Small intestine (tissue), 7 donors: ENCODE measurements at regions not wholly inside any gene's neighbourhood (a gene's known extent, or its start where the extent isn't known, plus 50 kb on each side); places are given as distances from the start of the nearest gene placed in this dataset.

Source experiments
- DNase-seq, 2 donors: peaks; one replicate each; pipeline versions ENCODE4 v3.0.0 to v3.0.0-alpha.2; 2013
- FAIRE-seq: peaks from 2 replicates; lab custom pipeline; 2012; peaks lifted over from hg19 to GRCh38; lab: Jason Lieb, UNC
- H3K27ac ChIP-seq, 3 donors: one replicate each; pipeline ENCODE4 v1.5.1; 2013; ENCODE audit warnings: low read length in 2 of 3, mild to moderate bottlenecking in 2 of 3, control low read depth in 1 of 3, inconsistent platforms in 1 of 3, low read depth in 1 of 3, moderate library complexity in 1 of 3
- H3K27me3 ChIP-seq, 3 donors: one replicate each; pipeline ENCODE4 v1.6.1; 2013; ENCODE audit warnings: low read length in 3 of 3, inconsistent platforms in 1 of 3; ENCODE audit not compliant: control insufficient read depth in 3 of 3, insufficient read depth in 3 of 3
- H3K36me3 ChIP-seq, 3 donors: one replicate each; pipeline ENCODE4 v1.6.1; 2013; ENCODE audit warnings: low read length in 3 of 3, inconsistent platforms in 1 of 3, low read depth in 1 of 3, mild to moderate bottlenecking in 1 of 3, moderate library complexity in 1 of 3; ENCODE audit not compliant: control insufficient read depth in 3 of 3, insufficient read depth in 2 of 3
- H3K4me1 ChIP-seq, 3 donors: one replicate each; pipeline ENCODE4 v1.6.1; 2013; ENCODE audit warnings: low read length in 2 of 3, inconsistent platforms in 1 of 3, low read depth in 1 of 3, mild to moderate bottlenecking in 1 of 3, moderate library complexity in 1 of 3; ENCODE audit not compliant: control insufficient read depth in 3 of 3, insufficient read depth in 2 of 3
- H3K4me3 ChIP-seq, 3 donors: one replicate each; pipeline ENCODE4 v1.5.1; 2013; ENCODE audit warnings: low read length in 3 of 3, control low read depth in 1 of 3, inconsistent platforms in 1 of 3, low read depth in 1 of 3, mild to moderate bottlenecking in 1 of 3, moderate library complexity in 1 of 3
- H3K9me3 ChIP-seq, 2 donors: one replicate each; pipeline ENCODE4 v1.6.1; 2013; ENCODE audit warnings: low read depth in 1 of 2, low read length in 1 of 2; ENCODE audit not compliant: control insufficient read depth in 2 of 2, insufficient read depth in 1 of 2
- WGBS, 3 donors: extraction: QIAGEN DNeasy Blood & Tissue Kit; methylation state at CpG; one replicate each; pipeline ENCODE4 v1.1.7; 2013; 5-methylcytosine and 5-hydroxymethylcytosine counted together
- donor health status: healthy with polysubstance abuse.
- donor health status: control.
- donor health status: control.
- donor health status: Bipolar disorder and iron deficiency.
- donor health status: healthy.

- H3K9me3 ChIP-seq: no peaks in the 10 kb centered on the region
- FAIRE-seq: no peak
- no peaks in the 10 kb centered on the region for H3K36me3 ChIP-seq
- peaks cover 0 to 7% (median 0%) of the 10 kb centered on the region in 3 donors for H3K27me3 ChIP-seq
- no peaks in the 10 kb centered on the region for H3K4me1 ChIP-seq
- DNase-seq: no peak
- H3K27ac ChIP-seq: no peak overlapping the region
- H3K4me3 ChIP-seq: no peak overlapping the region
Observed at GRCh38 chr10:4147245-4147644, 362.2 kb upstream of the KLF6 start.

- WGBS, 3 donors: 75 to 87% (median 77%) methylated on average over 6 of the region's 6 CpGs
Observed at GRCh38 chr10:4144817-4145216, 359.8 kb upstream of the KLF6 start.

GRCh38 chr10:4141471-4141870, 356.5 kb upstream of the KLF6 start:
- Histone ChIP-seq H3K27me3 (peaks cover 0 to 3% (median 0%) of the 10 kb centered on the region in 3 donors), H3K27ac (no peak overlapping the region), H3K4me3 (no peak overlapping the region), H3K9me3 (peaks cover 0 to 11% of the 10 kb centered on the region in 2 donors), H3K36me3 (no peaks in the 10 kb centered on the region), H3K4me1 (no peaks in the 10 kb centered on the region)
- FAIRE-seq (no peak), DNase-seq (no peak)
- WGBS, 3 donors: 86 to 90% (median 89%) methylated on average over 4 of the region's 4 CpGs

More at GRCh38 chr10:4144817-4145216, 359.8 kb upstream of the KLF6 start:
- H3K27ac ChIP-seq: no peak overlapping the region
- no peaks in the 10 kb centered on the region for H3K4me1 ChIP-seq
- DNase-seq: no peak
- no peak for FAIRE-seq
- peaks cover 0 to 11% of the 10 kb centered on the region in 2 donors for H3K9me3 ChIP-seq
- no peak overlapping the region for H3K4me3 ChIP-seq
- peaks cover 0 to 3% (median 0%) of the 10 kb centered on the region in 3 donors for H3K27me3 ChIP-seq
- H3K36me3 ChIP-seq: no peaks in the 10 kb centered on the region

GRCh38 chr10:4138146-4138721, 353.2 kb upstream of the KLF6 start:
- Histone ChIP-seq H3K27me3 (no peaks in the 10 kb centered on the region), H3K4me1 (no peaks in the 10 kb centered on the region), H3K9me3 (peaks cover 0 to 11% of the 10 kb centered on the region in 2 donors), H3K27ac (no peak overlapping the region), H3K36me3 (no peaks in the 10 kb centered on the region), H3K4me3 (no peak overlapping the region)
- no peak for DNase-seq
- WGBS, 3 donors: 91 to 95% (median 93%) methylated on average over 3 of the region's 3 CpGs
- no peak for FAIRE-seq

GRCh38 chr10:4137299-4137698, 352.3 kb upstream of the KLF6 start:
- no peaks in the 10 kb centered on the region for H3K36me3 ChIP-seq
- 95 to 97% (median 95%) methylated on average over 4 of the region's 4 CpGs for WGBS, 3 donors
- peaks cover 0 to 11% of the 10 kb centered on the region in 2 donors for H3K9me3 ChIP-seq
- no peaks in the 10 kb centered on the region for H3K4me1 ChIP-seq
- H3K27me3 ChIP-seq: no peaks in the 10 kb centered on the region
- no peak overlapping the region for H3K27ac ChIP-seq
- no peak overlapping the region for H3K4me3 ChIP-seq
- FAIRE-seq: no peak
- no peak for DNase-seq

- DNase-seq (no peak), FAIRE-seq (no peak)
- no peaks in the 10 kb centered on the region for H3K27me3 ChIP-seq
- H3K27ac ChIP-seq: no peak overlapping the region
- 67 to 71% (median 67%) methylated on average over 2 of the region's 2 CpGs for WGBS, 3 donors
- peaks cover 0 to 1% of the 10 kb centered on the region in 2 donors for H3K9me3 ChIP-seq
- H3K4me3 ChIP-seq: no peak overlapping the region
- H3K4me1 ChIP-seq: no peaks in the 10 kb centered on the region
- H3K36me3 ChIP-seq: no peaks in the 10 kb centered on the region
Observed at GRCh38 chr10:4136121-4136520, 351.1 kb upstream of the KLF6 start.

- no peak overlapping the region for H3K4me3 ChIP-seq
- H3K36me3 ChIP-seq: no peaks in the 10 kb centered on the region
- H3K4me1 ChIP-seq: peaks cover 0 to 2% (median 0%) of the 10 kb centered on the region in 3 donors
- WGBS, 3 donors: 83 to 100% (median 89%) methylated on average over 1 of the region's 1 CpG
- H3K27me3 ChIP-seq: no peaks in the 10 kb centered on the region
- H3K27ac ChIP-seq: peak overlapping the region in 1 of 3 donors; percentile 81
- no peaks in the 10 kb centered on the region for H3K9me3 ChIP-seq
- FAIRE-seq (no peak), DNase-seq (no peak)
Observed at GRCh38 chr10:4132216-4132556, 347.2 kb upstream of the KLF6 start.

GRCh38 chr10:4131407-4132215, 346.6 kb upstream of the KLF6 start:
- DNase-seq: peak in 1 of 2 donors; percentile 55

More at GRCh38 chr10:4131407-4132215, 346.6 kb upstream of the KLF6 start:
- peaks cover 0 to 2% (median 0%) of the 10 kb centered on the region in 3 donors for H3K4me1 ChIP-seq
- no peak for FAIRE-seq
- 57 to 93% (median 59%) methylated on average over 5 of the region's 5 CpGs for WGBS, 3 donors
- peaks cover 0 to 3% of the 10 kb centered on the region in 2 donors for H3K9me3 ChIP-seq
- no peaks in the 10 kb centered on the region for H3K36me3 ChIP-seq
- H3K4me3 ChIP-seq: no peak overlapping the region
- H3K27me3 ChIP-seq: no peaks in the 10 kb centered on the region
- H3K27ac ChIP-seq: peak overlapping the region in 1 of 3 donors; percentile 81
